ENCODE measurements at regions not wholly inside any gene's neighbourhood (a gene's known extent, or its start where the extent isn't known, plus 50 kb on each side); places are given as distances from the start of the nearest gene placed in this dataset.
"Not testable (repeated sequence)": the region's sequence is repeated elsewhere in the genome, so short reads cannot be mapped to it uniquely, and the experiment has no call there.

DNA sequence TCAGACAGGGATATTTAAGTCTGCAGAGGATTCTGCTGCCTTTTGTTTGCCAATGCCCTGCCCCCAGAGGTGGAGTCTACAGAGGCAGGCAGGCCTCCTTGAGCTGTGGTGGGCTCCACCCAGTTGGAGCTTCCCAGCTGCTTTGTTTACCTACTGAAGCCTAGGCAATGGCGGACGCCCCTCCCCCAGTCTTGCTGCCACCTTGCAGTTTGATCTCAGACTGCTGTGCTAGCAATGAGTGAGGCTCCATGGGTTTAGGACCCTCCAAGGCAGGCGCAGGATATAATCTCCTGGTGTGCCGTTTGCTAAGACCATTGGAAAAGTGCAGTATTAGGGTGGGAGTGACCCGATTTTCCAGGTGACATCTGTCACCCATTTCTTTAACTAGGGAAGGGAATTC, 132.7 kb downstream of the UNC93B1 start:
- DNase-seq: not testable (repeated sequence)

DNA sequence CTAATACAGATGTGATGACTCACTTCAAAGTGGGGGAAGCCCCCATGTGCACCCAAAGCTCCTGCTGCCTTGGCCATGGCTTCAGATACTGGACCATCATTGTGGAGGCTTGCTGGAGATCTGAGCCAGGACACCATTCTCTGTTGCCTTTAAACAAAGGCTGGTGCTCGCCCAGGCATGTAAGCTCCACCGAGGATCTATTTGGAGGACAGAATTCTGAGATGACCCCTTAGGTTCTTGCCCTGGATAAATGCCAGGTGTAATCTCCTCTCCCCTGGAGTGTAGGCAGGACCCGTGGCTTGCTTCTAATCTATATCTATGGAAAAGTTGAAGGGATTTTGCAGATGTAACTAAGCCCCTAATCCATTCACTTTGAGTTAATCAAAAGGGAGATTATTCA, 141.0 kb downstream of the UNC93B1 start:
- not testable (repeated sequence) for DNase-seq

DNA sequence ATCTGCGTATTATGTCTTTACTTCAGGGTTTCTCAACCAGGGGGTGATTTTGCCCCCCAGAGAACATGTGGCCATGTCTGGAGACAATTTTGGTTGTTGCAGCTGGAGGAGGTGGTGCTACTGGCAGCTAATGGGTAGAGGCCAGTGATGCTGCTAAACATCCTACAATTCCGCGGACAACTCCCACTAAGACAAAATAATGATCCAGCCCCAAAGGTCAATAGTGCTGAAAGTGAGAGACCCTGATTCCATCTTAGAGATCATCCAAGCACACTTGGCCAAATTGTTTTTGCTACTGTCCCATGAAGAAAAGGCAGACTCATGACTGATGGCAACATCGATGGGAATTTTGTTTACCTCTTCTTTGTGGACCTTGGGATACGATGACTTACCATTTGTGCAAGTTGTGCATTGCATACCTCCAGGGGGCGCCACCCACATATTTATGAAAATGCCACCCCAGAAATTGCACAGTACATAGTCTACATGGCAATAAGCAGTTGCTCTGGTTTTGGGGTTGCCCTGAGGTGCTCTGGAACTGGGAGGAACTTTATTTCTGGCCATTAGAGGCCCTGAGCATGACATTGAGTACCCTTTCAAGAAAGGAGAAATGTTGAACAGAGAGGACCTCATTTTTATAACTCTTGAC, 144.3 kb downstream of the UNC93B1 start:
- DNase-seq: not testable (repeated sequence)

DNA sequence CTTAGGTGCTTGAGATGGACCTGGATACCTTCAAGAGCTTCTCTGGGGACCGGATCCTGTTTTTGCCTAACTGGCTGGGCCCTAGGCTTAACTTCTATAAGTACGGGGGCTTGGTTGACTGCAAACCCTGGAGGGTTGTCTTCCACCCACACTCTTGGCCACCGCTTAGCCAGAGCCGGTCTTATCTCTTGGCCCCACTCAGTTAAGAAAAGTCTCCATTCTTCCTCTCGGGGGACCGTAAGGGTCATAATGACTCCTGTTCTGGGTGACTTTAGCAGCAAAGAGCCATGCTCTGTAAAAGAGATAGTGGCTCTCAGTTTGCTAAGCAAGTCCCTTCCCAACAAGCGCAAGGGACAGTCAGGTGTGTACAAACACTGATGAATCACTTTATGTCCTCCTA, 153.2 kb downstream of the UNC93B1 start:
- DNase-seq: not testable (repeated sequence)

DNA sequence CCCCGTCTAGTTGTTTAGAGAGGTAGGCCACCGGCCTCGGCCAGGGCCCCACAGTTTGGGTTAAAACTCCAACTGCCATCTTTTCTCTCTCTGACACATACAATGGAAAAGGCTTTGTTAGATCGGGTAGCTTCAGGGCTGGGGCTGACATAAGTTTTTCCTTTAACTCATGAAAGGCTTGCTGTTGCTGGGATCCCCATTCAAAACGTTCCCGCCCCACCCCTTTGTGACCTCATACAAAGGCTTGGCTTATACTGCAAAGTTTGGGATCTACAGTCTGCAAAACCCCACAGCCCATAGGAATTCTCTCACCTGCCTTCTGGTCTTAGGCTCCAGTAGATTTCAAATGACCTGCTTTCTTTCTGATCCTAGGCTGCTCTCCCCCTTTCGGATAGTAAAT, 154.1 kb downstream of the UNC93B1 start:
- DNase-seq: not testable (repeated sequence)

DNA sequence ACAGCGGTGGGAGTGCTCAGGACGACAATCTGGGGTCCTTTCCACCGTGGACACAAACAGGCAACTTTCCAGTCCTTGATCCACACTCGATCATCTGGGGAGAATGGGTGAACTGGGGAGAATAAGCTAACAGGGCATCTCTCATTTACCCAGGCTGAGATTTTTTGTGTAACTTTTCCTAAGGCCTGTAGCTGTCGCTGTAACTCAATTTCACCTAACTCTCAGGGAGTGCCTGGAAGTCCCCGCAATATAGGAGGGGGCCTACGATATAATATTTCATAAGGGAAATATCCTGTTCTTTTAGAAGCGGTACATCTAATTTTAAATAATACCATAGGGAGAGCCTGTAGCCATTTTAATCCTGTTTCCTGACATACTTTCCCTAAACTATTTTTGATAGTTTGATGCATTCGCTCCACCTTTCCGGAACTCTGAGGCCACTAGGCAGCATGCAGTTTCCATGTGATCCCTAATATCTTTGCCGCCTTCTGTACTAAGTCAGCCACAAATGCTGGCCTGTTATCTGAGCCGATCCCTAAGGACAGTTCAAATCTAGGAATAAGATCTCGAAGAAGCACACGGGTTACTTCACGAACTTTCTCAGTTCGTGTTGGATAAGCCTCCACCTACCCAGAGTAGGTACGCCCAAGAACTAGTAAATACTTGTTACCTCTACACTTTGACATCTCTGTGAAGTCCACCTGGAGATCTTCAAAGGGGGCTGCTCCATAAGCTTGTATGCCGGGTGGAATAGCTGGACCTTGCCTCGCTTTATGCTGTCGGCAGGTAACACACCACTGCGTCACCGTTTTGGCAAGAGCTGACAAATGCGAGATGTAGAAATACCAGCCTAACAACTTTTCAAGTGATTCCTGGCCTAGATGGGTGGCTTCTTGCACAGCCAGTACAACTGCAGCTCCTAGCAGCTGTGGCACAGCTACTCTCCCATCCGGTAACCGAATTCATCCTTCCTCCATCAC, 155.7 kb downstream of the UNC93B1 start:
- not testable (repeated sequence) for DNase-seq

DNA sequence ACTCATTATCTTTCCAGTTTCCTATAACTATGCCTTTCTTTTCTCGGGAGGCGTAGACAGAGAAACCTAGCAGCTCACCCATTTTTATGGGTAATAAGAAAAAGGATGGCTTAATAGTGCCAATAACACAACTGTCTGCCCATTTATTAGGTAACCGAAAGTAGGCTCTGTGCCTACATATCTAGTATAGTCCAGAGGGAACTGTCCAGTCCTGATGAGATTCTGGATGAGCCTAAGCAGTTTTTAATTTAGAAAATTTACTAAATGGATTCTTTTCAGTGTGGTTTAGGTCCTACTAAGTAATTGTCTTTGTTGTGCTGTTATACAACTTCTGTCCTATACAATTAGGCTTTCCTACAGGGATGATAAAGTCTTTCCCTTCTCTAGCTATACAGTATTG, 157.6 kb downstream of the UNC93B1 start:
- DNase-seq: not testable (repeated sequence)

GRCh38 chr11:67845296-67845695, 158.6 kb downstream of the UNC93B1 start:
- not testable (repeated sequence) for DNase-seq

DNA sequence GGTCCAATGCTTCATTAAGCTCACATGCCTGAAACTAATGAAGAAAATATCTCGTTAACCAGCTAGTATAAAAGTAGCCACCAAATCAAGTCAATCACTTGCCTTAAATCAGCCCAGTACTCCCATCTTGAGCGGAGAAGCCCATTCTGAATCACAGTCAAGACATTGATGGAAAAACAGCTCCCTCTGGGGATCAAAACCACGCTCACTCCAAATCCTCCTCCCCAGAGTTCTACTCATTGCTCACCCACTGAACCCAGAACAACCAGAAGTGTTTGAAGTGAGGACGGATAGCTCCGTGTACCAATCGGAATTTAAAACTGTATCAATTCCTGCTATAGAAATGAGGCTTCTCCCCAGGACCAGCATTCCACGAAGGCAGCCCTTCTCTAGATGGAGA, 163.3 kb downstream of the UNC93B1 start:
- not testable (repeated sequence) for DNase-seq

GRCh38 chr11:67830152-67830551, 155.7 kb upstream of the ALDH3B2 start:
- DNase-seq: not testable (repeated sequence)

DNA sequence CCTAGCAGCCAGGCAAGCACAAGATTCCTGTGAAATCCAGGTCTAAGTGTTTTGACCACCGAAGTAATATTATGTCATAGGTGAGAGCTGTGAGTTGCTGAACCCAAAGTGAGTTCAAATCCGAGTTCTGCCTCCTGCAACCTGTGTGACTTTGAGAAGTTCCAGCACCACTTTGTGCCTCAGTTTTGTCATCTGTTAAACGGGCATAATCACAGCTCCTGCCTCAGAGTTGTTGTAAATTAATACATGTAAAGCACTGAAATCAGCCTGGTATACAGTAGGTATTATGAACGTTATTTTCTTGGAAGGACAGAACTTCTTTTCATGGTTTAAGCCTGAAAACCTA, 152.5 kb upstream of the ALDH3B2 start:
- not testable (repeated sequence) for DNase-seq

DNA sequence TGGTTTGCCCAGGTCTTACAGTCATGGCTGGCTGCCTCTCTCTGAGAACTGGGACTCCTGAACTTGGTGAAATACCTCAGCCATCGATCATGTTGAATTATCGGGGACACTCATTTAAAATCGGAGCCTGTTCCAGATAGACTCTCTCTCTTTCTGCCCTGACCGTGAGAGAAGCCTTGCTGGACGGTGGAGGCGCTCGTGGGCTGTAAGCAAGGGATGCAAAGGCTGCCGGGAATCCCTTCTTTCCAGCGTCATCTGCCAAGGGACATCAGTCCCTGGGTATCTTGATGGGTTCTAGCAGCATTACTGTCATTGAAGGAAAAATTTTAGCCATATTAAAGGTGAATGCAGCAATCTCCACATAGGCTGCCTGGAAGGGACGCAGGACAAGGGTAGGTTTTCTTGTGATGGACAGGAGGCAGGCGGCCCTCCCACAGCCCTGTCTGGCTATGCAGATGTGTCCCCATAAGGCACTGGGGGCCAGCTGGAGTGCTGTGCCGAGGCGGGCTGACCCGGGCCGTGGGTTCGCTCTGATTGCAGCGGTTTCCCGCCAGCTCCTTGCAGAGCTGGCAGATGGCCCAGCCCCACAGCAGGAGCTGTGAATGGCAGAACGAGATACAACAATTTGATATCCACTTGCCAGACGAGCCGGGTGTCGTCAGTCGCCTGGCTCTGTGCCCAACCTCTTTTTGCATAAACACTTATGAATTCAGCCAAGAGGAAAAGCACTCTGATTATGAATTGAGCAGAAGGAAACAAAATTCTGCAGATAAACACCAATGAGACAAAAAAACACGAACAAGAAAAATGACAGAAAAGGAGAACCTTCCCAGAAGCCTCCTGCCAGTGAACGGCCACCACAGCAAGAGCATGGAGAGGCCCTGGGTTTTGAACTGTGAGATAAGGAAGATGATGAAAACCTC, 151.9 kb upstream of the ALDH3B2 start:
- peak; percentile 67 for DNase-seq

GRCh38 chr11:67824861-67825260, 150.4 kb upstream of the ALDH3B2 start:
- DNase-seq: not testable (repeated sequence)

- no peak for DNase-seq
These were observed 145.7 kb upstream of the ALDH3B2 start for GRCh38 chr11:67820081-67820480.

- not testable (repeated sequence) for DNase-seq
These were observed 143.1 kb upstream of the ALDH3B2 start for GRCh38 chr11:67817558-67817957.

GRCh38 chr11:67809301-67809700, 134.9 kb upstream of the ALDH3B2 start:
- DNase-seq: not testable (repeated sequence)

- not testable (repeated sequence) for DNase-seq
These were observed 133.5 kb upstream of the ALDH3B2 start for GRCh38 chr11:67807896-67808295.

GRCh38 chr11:67806728-67807235, 132.4 kb upstream of the ALDH3B2 start:
- not testable (repeated sequence) for DNase-seq

- peak; percentile 32 for DNase-seq
These were observed 131.8 kb upstream of the ALDH3B2 start for GRCh38 chr11:67806183-67806582.

DNA sequence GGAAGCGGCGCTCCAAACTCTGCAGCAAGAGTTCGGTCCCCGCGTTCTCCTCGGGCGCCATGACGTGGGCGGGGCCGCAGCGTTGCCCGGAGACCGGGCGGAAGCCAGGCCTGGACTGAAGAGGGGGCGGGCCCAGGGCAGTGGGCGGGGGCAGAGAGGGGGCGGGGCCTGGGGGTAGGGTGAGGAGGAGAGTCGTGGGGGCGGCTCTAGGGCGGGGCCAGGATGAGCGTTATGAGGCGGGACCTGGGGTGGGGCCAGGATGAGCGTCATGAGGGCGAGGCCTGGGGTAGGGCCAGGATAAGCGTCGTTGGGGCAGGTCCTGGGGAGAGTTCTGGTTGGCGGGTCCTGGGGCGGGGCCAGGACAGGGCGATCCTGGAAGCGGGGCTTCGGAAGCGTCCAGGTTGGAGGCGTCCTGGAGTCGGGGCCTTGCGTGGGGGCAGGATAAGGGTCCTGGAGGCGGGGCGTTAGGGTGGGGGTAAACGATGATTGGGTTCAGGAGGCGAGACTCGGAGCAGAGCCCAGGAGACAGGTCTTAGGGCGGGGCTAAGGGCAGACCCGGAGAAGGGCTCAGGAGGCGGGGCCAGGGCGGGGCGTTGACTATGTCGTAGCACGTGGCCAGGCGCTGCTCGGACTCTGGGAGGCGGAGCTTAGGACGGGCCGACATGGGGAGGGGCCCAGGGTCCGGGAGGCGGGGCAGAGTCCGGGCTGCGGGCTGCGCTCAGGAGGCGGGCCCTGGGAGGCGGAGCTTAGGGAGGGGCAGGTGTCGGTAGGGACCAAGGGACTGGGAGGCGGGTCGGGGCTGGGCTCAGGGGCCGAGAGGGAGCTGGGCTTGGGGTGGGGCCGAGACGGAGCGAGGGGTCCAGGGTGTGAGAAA, 131.1 kb upstream of the ALDH3B2 start:
- DNase-seq: peak; percentile 99

- not testable (repeated sequence) for DNase-seq
These were observed 130.2 kb upstream of the ALDH3B2 start for GRCh38 chr11:67804435-67805252.
